HK-2 (cell line): ENCODE measurements at regions not wholly inside any gene's neighbourhood (a gene's known extent, or its start where the extent isn't known, plus 50 kb on each side); places are given as distances from the start of the nearest gene placed in this dataset.
"Not testable (repeated sequence)": the region's sequence is repeated elsewhere in the genome, so short reads cannot be mapped to it uniquely, and the experiment has no call there.

Source experiments
- DNase-seq: peaks from one replicate; pipeline ENCODE4 v3.0.0-alpha.2; 2018; ENCODE audit not compliant: unreplicated experiment

GRCh38 chr1:78203410-78203982, 157.7 kb downstream of the GIPC2 start:
- DNase-seq = not testable (repeated sequence)

GRCh38 chr1:78210175-78210574, 164.4 kb downstream of the GIPC2 start:
- no peak for DNase-seq

GRCh38 chr1:78211483-78212092, 165.8 kb downstream of the GIPC2 start:
- no peak for DNase-seq

GRCh38 chr1:78214334-78214733, 168.6 kb downstream of the GIPC2 start:
- no peak for DNase-seq

- no peak for DNase-seq
Measured at GRCh38 chr1:78222225-78222959, 176.6 kb downstream of the GIPC2 start.

- no peak for DNase-seq
Measured at GRCh38 chr1:78222960-78223358, 177.2 kb downstream of the GIPC2 start.

GRCh38 chr1:78223417-78224215, 177.8 kb downstream of the GIPC2 start:
- no peak for DNase-seq

- DNase-seq = no peak
Measured at GRCh38 chr1:78224246-78224785, 178.6 kb downstream of the GIPC2 start.

- DNase-seq = no peak
Measured at GRCh38 chr1:78224861-78225552, 179.2 kb downstream of the GIPC2 start.

- no peak for DNase-seq
Measured at GRCh38 chr1:78226784-78227183, 181.0 kb downstream of the GIPC2 start.

GRCh38 chr1:78227705-78228635, 182.2 kb downstream of the GIPC2 start:
- DNase-seq = no peak

GRCh38 chr1:78229344-78229743, 183.6 kb downstream of the GIPC2 start:
- no peak for DNase-seq

GRCh38 chr1:78231477-78231876, 185.7 kb downstream of the GIPC2 start:
- DNase-seq = no peak

- no peak for DNase-seq
Measured at GRCh38 chr1:78231894-78232293, 186.1 kb downstream of the GIPC2 start.

- DNase-seq = no peak
Measured at GRCh38 chr1:78232630-78233029, 186.9 kb downstream of the GIPC2 start.

- DNase-seq = no peak
Measured at GRCh38 chr1:78234496-78234895, 188.7 kb downstream of the GIPC2 start.

GRCh38 chr1:78236716-78237115, 190.9 kb downstream of the GIPC2 start:
- no peak for DNase-seq

GRCh38 chr1:78237364-78237916, 191.7 kb downstream of the GIPC2 start:
- no peak for DNase-seq

GRCh38 chr1:78240191-78240590, 194.4 kb downstream of the GIPC2 start:
- no peak for DNase-seq

GRCh38 chr1:78240755-78241154, 195.0 kb downstream of the GIPC2 start:
- no peak for DNase-seq
